Astrocyte (in vitro differentiated cells and primary cell): ENCODE measurements at regions not wholly inside any gene's neighbourhood (a gene's known extent, or its start where the extent isn't known, plus 50 kb on each side); places are given as distances from the start of the nearest gene placed in this dataset.

ENCODE experiments used
- DNase-seq: peaks from one replicate; pipeline ENCODE4 v3.0.0-alpha.2; 2010; ENCODE audit warnings: low read depth
- FAIRE-seq: peaks from 2 replicates; lab custom pipeline; 2011; peaks lifted over from hg19 to GRCh38; lab: Jason Lieb, UNC
- H2AFZ ChIP-seq: 2 replicates; pipeline ENCODE4 v1.6.0; 2012; ENCODE audit warnings: low read depth, low read length, inconsistent platforms
- H3K27ac ChIP-seq: 2 replicates; pipeline ENCODE4 v1.5.1; 2011; ENCODE audit warnings: low read depth, low read length, inconsistent platforms
- H3K27me3 ChIP-seq: 2 replicates; pipeline ENCODE4 v1.6.0; 2011; ENCODE audit warnings: low read length, inconsistent platforms; ENCODE audit not compliant: insufficient read depth
- H3K36me3 ChIP-seq: 2 replicates; pipeline ENCODE4 v1.5.1; 2011; ENCODE audit warnings: low read length, inconsistent platforms; ENCODE audit not compliant: insufficient read depth
- H3K4me1 ChIP-seq: 2 replicates; pipeline ENCODE4 v1.5.1; 2011; ENCODE audit warnings: low read length, inconsistent platforms; ENCODE audit not compliant: insufficient read depth
- H3K4me2 ChIP-seq: 2 replicates; pipeline ENCODE4 v1.6.0; 2012; ENCODE audit warnings: low read length, inconsistent platforms
- H3K4me3 ChIP-seq: 2 replicates; pipeline ENCODE4 v1.5.1; 2011; ENCODE audit warnings: low read depth, mild to moderate bottlenecking, low read length, inconsistent platforms; ENCODE audit not compliant: insufficient read depth
- H3K79me2 ChIP-seq: 2 replicates; pipeline ENCODE4 v1.6.0; 2012; ENCODE audit warnings: mild to moderate bottlenecking, low read length, inconsistent platforms; ENCODE audit not compliant: insufficient read depth
- H3K9ac ChIP-seq: 2 replicates; pipeline ENCODE4 v1.6.0; 2012; ENCODE audit warnings: mild to moderate bottlenecking, low read length, inconsistent platforms
- H3K9me3 ChIP-seq: 2 replicates; pipeline ENCODE4 v1.5.1; 2012; ENCODE audit warnings: low read depth, mild to moderate bottlenecking, low read length, inconsistent platforms; ENCODE audit not compliant: insufficient read depth
- H4K20me1 ChIP-seq: 2 replicates; pipeline ENCODE4 v1.6.0; 2012; ENCODE audit warnings: low read length, inconsistent platforms; ENCODE audit not compliant: insufficient read depth
- H3K27ac Mint-ChIP-seq: one replicate; pipeline ENCODE4 v1.8.0; 2021; ENCODE audit warnings: mild to moderate bottlenecking, mixed read lengths; ENCODE audit not compliant: unreplicated experiment
- H3K27me3 Mint-ChIP-seq: one replicate; pipeline ENCODE4 v1.8.0; 2021; ENCODE audit warnings: low read depth, mixed read lengths; ENCODE audit not compliant: unreplicated experiment
- H3K36me3 Mint-ChIP-seq: one replicate; pipeline ENCODE4 v1.8.0; 2021; ENCODE audit warnings: low read depth, mixed read lengths; ENCODE audit not compliant: unreplicated experiment
- H3K4me1 Mint-ChIP-seq: one replicate; pipeline ENCODE4 v1.8.0; 2021; ENCODE audit warnings: low read depth, mixed read lengths; ENCODE audit not compliant: unreplicated experiment
- H3K4me3 Mint-ChIP-seq: one replicate; pipeline ENCODE4 v1.8.0; 2021; ENCODE audit warnings: mild to moderate bottlenecking, moderate library complexity, mixed read lengths; ENCODE audit not compliant: unreplicated experiment
- H3K9me3 Mint-ChIP-seq: one replicate; pipeline ENCODE4 v1.8.0; 2021; ENCODE audit warnings: mild to moderate bottlenecking, mixed read lengths; ENCODE audit not compliant: unreplicated experiment
- EZH2 ChIP-seq: IDR thresholded peaks from 2 replicates; pipeline ENCODE4 v1.6.1; 2012; ENCODE audit warnings: mild to moderate bottlenecking, low read length, inconsistent platforms; ENCODE audit not compliant: insufficient read depth
- TF ChIP-seq, protein P1 (sequence below): IDR thresholded peaks from 2 replicates; pipeline ENCODE4 v1.5.1; 2011; ENCODE audit warnings: low read depth, mild to moderate bottlenecking, inconsistent platforms, low read length, moderate library complexity; ENCODE audit not compliant: insufficient read depth

DNA sequence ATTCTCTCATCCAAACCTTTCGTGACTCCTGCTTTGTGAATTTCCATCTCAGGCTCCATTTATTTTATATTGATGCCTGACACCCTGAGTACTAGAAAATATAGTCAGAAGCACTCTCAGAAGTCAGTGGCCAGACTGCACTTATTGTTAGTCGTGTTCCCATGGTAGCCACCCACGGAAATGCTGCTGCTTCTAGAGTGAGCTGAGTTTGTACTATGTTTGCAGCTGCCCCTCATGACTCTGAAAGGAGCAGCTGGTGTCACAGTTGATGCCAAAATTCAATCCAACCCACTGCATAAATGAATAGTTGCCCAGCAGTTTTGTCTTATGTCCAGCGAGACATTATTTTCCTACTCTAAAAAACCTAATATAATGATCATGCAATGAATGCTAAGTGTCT is 265.2 kb upstream of the SPHKAP start:
- Histone ChIP-seq H3K27me3 (no peaks in the 10 kb centered on the region), H3K4me3 (no peak overlapping the region), H3K36me3 (no peaks in the 10 kb centered on the region), H3K4me1 (no peaks in the 10 kb centered on the region), H4K20me1 (no peaks in the 10 kb centered on the region), H3K4me2 (no peak overlapping the region), H2AFZ (no peak overlapping the region), H3K9ac (no peak overlapping the region), H3K27ac (no peak overlapping the region), H3K79me2 (no peaks in the 10 kb centered on the region), H3K9me3 (no peaks in the 10 kb centered on the region)
- H3K4me3 Mint-ChIP-seq = no peak overlapping the region
- H3K27me3 Mint-ChIP-seq = no peaks in the 10 kb centered on the region
- H3K9me3 Mint-ChIP-seq = no peaks in the 10 kb centered on the region
- H3K4me1 Mint-ChIP-seq = peaks cover 6% of the 10 kb centered on the region
- TF ChIP-seq, protein P1, sequence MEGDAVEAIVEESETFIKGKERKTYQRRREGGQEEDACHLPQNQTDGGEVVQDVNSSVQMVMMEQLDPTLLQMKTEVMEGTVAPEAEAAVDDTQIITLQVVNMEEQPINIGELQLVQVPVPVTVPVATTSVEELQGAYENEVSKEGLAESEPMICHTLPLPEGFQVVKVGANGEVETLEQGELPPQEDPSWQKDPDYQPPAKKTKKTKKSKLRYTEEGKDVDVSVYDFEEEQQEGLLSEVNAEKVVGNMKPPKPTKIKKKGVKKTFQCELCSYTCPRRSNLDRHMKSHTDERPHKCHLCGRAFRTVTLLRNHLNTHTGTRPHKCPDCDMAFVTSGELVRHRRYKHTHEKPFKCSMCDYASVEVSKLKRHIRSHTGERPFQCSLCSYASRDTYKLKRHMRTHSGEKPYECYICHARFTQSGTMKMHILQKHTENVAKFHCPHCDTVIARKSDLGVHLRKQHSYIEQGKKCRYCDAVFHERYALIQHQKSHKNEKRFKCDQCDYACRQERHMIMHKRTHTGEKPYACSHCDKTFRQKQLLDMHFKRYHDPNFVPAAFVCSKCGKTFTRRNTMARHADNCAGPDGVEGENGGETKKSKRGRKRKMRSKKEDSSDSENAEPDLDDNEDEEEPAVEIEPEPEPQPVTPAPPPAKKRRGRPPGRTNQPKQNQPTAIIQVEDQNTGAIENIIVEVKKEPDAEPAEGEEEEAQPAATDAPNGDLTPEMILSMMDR = no peak
- no peak for TF ChIP-seq EZH2
- DNase-seq (peak; percentile 1), FAIRE-seq (no peak)
- H3K36me3 Mint-ChIP-seq = no peaks in the 10 kb centered on the region
- H3K27ac Mint-ChIP-seq = no peak overlapping the region

DNA sequence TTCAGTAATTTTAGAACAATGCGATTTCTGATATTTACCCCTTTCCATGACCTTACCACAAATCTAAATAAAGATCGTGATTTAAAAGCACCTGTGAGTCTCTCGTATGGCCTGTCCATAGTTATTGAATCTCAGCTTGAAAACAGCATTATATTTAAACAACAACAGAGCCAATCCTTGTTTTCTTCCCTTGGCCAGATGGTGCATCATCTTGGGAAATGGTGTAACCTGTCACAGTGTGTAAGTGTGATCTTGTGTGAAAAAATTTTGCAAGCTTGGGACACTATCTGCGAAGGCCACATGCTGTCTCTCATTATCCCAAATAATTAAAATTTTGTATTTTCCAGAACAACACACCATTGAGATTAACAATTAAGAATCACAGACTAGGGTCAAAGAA is 262.7 kb upstream of the SPHKAP start:
- H3K4me3 Mint-ChIP-seq = no peak overlapping the region
- DNase-seq = no peak
- no peaks in the 10 kb centered on the region for H3K27me3 ChIP-seq
- H3K36me3 Mint-ChIP-seq = no peaks in the 10 kb centered on the region
- no peak overlapping the region for H2AFZ ChIP-seq
- H3K9ac ChIP-seq = no peak overlapping the region
- no peaks in the 10 kb centered on the region for H3K9me3 ChIP-seq
- H3K9me3 Mint-ChIP-seq = no peaks in the 10 kb centered on the region
- no peaks in the 10 kb centered on the region for H3K36me3 ChIP-seq
- no peaks in the 10 kb centered on the region for H4K20me1 ChIP-seq
- H3K27ac Mint-ChIP-seq = no peak overlapping the region
- H3K27me3 Mint-ChIP-seq = no peaks in the 10 kb centered on the region
- no peak overlapping the region for H3K27ac ChIP-seq
- FAIRE-seq = no peak
- TF ChIP-seq, protein P1 = no peak
- TF ChIP-seq EZH2 = no peak
- H3K4me3 ChIP-seq = no peak overlapping the region
- no peaks in the 10 kb centered on the region for H3K4me1 ChIP-seq
- peaks cover 6% of the 10 kb centered on the region for H3K4me1 Mint-ChIP-seq
- no peaks in the 10 kb centered on the region for H3K79me2 ChIP-seq
- no peak overlapping the region for H3K4me2 ChIP-seq

DNA sequence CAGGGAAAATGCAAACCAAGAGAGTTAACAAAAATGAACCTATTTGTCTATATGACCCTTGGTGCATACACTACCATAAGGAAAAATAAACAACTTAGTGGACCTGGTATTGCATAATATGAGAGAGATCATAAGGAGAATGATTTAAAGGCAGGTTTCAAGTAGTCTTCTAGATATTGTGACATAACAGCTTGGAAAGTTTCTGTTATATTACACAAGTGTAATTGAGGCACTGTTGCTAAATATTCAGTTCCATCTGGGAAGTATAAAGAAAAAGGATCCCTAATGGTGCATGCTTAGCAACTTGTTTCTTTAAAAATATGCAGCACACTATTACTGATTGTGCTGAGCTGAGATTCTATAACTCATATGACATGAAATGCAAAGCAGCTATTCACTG is 252.2 kb upstream of the SPHKAP start:
- Histone ChIP-seq H3K36me3 (no peaks in the 10 kb centered on the region), H3K4me1 (no peaks in the 10 kb centered on the region), H3K9me3 (no peaks in the 10 kb centered on the region), H3K4me3 (no peak overlapping the region), H3K27me3 (no peaks in the 10 kb centered on the region), H3K79me2 (no peaks in the 10 kb centered on the region), H2AFZ (no peak overlapping the region), H3K4me2 (no peak overlapping the region), H3K9ac (no peak overlapping the region), H3K27ac (no peak overlapping the region), H4K20me1 (no peaks in the 10 kb centered on the region)
- peaks cover 2% of the 10 kb centered on the region for H3K9me3 Mint-ChIP-seq
- DNase-seq (no peak), FAIRE-seq (no peak)
- TF ChIP-seq, protein P1 = no peak
- TF ChIP-seq EZH2 = no peak
- H3K36me3 Mint-ChIP-seq = no peaks in the 10 kb centered on the region
- H3K4me3 Mint-ChIP-seq = no peak overlapping the region
- no peak overlapping the region for H3K27ac Mint-ChIP-seq
- H3K4me1 Mint-ChIP-seq = no peaks in the 10 kb centered on the region
- no peaks in the 10 kb centered on the region for H3K27me3 Mint-ChIP-seq
